H4 (cell line): ENCODE measurements at regions not wholly inside any gene's neighbourhood (a gene's known extent, or its start where the extent isn't known, plus 50 kb on each side); places are given as distances from the start of the nearest gene placed in this dataset.

Source experiments
- DNase-seq: peaks from one replicate; pipeline ENCODE4 v3.0.0-alpha.2; 2015; ENCODE audit warnings: low spot score

DNA sequence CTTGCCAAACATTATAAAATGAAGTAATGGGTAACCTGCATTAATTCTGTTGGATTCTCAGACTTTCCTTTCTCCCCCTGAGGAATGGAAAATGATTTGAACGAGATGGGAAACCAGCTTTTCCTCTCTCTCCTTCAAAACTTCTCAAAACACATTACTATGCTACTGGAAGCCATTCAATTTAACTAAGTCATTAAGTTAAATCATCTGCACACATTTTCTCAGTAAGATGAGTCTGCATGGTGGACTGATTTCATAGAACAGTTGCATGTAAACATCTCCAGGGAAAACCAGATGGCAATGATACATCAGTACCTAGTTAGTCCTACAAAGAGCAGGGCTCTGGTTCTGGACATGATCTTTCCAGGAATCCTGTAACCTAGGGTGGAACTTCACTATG is 59.9 kb downstream of the BMP4 start:
- DNase-seq = no peak

DNA sequence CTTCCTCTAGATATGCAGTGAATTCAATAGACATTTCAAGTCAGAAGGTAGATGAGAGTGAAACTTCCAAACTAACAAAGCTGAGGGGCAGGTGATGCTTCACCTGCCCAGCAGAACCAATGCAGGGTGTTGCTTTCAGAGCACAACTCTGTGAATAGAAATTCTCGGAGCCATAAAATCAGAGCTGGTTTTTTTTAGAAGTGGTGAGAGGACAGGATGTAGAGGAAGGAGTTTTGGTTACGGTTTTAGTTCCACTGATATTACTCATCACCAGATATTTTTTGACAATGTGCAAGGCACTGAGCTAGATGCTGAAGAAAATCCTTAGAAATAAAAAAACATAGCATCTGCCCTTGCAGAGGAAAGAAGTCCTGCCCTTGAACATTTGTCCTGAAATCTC is 62.2 kb downstream of the BMP4 start:
- DNase-seq = peak; percentile 25

DNA sequence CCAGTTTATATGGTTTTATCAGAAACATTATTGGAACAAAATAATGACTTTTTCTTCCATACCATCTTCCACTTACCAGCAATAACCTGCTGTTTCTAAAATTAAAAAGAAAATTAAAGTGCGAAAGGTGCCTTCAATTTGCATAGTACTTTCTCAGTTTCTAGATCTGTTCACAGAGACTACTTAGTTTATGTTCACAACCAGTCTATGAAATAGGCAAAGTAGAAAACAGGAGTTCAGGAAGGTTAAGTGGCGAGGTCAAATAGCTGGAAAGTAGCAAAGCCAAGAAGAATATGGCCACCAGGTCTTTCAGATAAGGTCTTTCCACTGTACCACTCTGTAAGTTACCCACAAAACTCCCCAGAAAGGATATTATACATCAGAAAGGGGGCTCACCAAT is 63.3 kb downstream of the BMP4 start:
- no peak for DNase-seq

DNA sequence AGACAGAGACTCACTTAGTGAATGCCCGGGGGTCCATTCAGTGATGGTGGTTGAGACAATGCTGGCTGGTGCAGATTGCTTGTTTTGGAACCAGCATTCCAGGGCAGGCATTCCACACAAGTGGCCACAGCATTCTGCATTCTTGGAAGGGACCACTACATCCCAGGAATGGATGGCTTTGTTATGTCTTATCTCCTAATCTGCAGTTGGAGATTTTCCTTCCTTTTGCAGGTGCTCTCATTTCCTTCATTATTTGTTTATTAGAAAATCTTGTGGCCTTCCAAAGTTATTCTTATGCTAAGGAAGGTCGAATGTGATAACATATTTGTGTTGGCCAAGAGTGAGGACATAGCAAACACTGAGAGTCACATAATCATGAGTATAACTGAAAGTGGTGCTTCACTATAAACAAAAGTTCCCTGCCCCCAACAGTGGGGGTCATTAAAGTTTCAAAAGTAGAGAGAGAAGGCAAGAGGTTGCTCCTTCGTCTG is 66.0 kb downstream of the BMP4 start:
- no peak for DNase-seq

DNA sequence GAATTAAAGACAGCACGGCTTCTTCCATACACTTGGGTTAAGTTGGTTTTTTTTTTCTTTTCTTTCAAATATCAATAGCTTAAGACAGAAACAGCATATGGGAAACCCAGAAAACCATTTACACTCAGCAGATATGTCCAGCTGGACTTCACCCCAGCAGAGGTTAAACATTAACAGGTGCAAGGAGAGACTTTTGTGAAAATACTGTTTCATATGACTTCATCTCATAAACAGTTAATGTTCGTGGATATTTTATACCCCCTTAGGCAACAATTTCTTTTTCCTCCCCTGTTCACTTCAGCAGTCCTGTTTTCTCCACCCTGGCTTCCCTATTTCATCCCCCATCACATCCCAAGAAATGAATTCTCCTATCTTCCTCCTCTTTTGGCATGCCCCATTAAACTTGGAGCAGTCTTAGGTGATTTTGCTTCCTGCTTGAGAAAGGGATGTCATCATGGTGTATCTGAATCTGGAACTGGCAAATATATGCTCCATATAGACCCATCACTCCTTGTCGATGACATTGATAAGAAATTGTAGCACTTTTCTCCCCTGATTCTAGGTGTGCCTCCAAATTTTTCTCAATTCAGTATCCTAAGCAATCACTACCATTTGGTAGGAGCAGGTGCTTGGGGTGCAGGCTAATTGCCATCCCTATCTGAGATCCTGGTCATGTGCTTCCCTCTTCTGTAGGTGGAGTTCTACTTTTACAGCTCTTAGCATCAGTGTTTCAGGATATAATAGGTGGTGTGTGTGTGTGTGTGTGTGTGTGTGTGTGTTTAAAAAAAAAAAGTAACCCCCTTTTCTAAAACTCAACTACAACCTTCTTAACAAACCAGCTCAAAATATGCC is 67.9 kb downstream of the BMP4 start:
- DNase-seq = no peak

DNA sequence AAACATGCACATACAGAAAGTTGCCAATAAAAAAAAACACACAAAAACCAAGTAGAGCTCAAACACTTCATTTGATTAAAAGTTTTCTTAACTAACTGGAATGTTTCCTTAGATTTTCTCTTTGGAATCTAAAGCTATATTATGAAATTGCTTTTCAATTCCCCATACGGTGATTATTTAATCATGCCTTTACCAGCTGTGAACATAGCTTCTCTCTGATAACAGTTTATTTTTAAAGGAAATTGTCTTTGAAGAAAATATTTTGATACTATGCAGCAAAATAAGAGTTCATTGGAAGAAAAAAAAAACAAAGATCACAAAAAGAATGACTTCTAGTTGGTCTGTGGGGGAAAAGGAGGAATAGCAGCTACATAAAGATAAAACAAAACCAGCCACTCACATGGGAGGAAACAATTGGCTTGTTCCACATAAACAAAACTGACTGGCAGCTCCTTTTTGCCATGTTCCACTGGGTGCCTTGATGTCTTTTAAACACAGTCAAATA is 71.4 kb downstream of the BMP4 start:
- no peak for DNase-seq

DNA sequence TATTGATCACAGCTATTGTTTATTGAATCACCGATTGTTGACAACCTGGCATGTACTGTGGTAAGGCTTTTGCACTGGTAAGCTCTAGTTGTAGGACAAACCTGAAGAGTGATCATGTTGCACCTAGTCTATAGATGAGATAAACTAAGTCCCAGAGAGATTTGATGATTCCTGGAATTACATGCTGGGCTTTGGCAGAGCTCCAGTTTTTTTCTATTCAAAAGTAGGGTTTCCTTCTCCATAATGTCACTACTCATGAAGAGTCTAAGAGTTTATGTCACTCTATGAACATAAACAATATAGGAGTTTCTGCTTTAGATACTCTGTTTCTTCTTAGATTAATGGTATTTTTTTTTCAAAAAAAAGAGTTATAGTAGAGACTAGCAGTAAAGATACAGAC is 72.0 kb downstream of the BMP4 start:
- DNase-seq = no peak

DNA sequence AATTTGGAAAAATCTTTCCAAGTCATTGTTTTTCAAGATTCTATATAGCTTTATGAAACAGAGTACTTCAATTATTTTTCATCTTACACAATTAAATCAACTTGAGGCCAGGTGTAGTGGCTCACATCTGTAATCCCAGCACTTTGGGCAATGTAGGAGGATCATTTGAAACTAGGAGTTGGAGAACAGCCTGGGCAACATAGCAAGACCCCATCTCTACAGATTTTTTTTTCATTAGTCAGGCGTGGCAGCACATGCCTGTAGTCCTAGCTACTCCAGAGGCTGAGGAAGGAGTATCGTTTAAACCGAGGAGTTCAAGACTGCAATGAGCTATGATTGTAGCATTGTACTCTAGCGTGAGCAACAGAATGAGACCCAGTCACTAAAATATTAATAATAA is 72.9 kb downstream of the BMP4 start:
- DNase-seq = no peak

DNA sequence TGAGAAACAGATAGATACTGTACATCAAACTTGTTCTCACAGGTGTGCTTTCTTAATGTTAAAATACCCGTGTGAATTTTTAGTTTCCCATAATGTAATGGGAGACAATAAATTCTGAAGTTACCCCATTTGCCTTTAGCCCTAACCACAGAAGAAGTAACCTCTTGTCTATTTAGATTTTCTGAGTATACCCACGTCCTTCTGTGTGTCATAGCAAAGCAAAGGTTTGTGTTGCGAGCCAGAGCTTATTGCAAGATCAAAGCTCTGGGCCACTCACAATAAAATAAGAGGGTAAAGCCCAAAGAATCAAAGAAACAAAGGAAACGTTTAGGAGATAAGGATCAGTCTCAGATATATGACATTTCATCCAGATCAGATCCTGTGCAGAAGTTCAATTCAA is 73.9 kb downstream of the BMP4 start:
- DNase-seq = no peak

DNA sequence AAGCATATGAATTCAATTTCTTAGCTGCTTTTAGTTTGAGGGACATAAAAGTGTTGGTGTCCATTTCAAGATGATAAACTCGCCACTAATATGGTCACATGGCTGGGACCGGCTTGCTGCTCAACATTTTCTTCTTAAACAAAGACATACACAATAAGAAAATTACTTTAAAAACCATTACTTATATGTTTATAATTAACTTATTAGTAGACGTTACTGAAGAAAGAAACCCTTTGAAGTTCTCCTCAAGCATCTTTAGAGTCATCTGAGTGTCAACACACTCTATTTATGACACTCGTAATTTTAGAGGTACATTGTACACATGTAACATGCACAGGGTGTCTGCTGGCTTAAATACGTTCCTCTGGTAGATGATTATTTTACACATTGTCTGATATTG is 74.7 kb downstream of the BMP4 start:
- no peak for DNase-seq

DNA sequence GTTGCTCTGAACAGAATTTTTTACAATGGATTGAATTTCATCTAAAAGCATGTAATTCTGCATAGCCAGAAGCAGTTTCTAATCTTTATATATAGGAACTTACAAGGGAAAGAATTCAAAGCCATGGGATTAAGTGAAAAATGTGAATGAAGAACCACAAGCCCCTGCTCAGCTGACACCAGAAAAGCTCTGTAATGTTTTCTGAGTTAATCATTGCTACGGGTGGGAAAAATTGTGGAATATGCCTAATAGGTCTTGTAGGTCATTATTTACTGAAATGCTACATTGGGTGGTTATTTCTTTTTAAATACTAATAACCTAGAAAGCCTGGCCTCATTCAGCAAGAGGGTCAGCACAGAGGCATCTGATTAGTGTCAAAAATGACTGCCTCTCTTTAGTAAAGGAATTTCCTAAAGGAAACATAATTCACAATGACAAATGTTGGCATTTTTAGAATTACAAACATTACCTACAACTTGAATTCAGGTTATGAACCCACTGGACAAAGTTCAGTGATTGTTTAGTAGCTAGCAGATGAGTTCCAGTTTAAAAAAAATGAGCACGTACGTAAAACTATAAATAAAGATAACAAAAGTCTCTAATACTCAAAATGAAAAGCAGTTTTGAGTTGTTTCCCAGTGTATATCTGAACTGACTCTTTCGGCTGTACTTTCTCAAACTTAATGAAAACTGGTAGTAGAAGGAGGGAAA is 75.3 kb downstream of the BMP4 start:
- DNase-seq = peak; percentile 16

DNA sequence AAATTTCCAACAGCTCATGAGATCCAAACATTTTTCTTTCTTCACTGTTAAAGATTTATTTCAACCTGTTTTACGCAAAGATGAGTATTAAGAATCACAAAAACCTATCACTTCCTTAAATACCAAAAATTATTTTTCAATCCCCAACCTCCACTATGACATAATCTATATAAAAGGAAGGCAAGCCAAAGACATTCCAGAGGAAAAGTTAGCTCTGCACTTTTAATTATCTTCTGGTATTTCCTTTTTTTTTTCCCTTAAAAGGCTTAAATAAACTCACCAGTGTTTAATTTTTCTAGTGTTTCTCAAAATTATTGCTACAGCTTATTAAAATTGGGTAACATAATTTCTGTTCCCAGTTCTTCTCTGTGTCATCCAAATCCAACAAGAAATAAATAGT is 75.9 kb downstream of the BMP4 start:
- no peak for DNase-seq

DNA sequence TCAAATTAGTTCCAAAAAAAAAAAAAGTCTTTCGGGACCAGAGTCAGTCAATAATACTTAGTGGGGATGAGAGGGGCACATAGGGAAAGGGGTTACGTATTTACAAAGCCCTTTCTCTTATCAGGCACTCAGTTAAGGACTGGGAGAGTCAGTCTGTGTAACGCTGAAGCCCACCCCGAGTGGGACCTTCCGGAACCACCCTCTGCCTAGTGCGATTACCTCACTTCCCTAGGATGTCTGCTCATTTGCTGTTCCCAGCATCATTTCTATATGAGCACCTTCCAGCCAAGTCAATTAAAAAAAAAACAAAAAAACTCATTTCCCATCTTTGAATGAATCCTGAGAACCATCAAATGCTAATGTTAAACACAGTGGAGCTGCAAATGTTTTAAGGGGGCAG is 76.9 kb downstream of the BMP4 start:
- no peak for DNase-seq

DNA sequence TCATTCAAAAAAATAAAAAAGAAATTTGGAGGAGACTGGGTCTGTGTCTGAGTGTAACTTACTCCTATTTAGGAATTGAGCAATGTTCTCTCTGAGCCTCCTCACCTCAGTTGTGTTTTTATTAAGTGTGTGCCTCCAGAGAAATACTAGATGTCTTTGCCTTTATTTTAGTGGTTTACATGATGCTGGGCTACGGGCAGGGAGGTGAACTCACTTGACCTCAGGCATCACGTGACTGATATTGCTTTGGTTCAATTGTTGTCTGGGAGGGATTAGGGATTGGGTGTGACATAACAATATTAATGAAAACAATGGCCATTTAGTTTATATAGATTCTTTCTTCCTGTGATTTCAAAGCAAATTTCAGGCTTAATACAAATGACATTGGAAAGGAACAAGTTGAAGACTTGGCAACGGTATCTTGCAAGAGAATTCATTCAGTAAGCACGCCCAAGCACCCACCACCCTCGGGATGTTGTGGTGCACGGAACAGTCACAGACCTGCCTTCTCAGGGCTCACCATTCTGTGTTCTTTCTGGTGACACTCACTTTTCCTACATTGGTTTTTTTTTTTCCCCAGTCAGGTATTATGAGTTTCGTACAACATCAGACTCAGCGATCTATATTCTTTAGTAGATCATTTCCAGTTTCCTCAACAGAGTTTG is 77.5 kb downstream of the BMP4 start:
- no peak for DNase-seq

DNA sequence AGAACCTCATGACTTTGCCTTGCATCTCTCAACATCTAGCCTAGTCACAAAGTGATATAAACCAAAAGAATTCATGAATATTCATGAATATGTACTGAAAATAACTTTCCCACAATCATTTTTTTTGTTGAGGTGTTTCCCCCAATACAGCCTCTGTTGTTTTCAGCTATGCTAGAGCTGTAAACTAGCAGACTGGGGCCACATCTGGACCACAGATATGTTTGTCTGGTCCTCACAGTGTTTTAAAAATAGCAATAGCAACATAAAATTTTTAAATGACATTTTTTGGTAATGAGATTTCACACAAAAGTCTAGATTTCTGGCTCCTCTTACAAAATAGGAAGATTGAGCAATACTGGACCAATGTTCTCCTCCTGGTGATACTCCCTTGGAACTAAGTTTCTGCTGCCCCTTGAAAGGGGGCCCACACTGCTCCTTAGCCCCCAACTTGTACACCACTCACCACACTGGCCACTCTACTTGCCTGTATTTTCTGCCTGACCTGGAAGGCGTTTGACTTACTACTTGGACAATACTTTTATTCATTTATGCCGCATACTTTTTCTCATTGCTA is 81.2 kb downstream of the BMP4 start:
- DNase-seq = no peak

DNA sequence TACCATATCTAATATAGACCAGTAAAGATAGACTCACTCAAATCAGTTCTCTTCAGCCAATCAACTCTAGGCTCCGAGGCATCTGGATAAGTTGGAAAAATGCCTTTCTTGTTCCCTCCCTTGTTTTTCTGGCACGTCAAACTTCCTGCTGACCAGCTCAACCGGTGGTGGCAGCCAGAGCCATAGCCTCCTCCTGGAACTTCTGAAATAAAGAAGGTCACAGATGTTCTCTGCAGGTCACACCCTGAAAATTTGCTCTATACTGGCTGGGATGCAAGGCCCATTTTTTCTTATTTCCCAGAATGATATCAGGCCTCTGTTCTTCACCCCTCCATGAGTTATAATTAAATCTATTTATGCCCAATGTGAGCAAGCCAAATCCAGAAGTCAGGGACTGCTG is 81.9 kb downstream of the BMP4 start:
- no peak for DNase-seq

DNA sequence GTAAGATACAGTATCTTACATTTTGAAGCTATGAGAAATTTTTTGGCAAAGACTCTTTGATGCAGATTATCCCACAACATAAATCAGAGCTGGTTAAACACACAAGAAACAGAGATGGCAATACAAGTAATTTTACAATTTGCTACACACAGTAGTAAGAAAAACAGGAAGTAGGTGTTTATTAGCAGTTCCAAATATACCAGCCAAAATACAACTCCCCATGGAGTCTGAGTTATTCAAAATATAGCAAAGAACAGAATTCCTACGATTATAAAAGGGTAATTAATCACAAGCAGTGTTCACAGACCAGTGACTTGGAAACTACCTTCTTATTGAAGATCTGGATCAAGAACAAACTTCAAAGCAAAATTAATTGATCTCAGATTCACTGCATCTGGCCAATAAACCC is 83.9 kb downstream of the BMP4 start:
- DNase-seq = no peak

DNA sequence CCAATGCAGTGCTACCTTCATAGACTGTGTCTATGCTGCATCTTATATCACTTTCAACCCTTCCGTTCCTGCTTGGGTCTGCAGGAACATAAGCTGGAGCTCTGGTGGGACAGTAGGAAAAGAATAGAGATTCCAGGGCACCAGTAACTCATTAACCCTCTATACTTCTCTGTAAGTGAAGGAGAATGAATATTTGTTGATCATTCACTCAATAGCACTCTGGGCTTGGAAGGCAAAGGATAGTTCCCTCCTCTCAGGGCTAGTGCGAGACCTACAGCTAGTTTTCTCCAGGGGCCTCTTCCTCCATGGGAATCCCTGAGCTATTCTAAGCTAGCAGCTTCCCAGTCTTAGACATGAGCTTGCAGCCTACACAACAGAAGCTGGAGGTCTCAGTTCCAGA is 84.7 kb downstream of the BMP4 start:
- no peak for DNase-seq

DNA sequence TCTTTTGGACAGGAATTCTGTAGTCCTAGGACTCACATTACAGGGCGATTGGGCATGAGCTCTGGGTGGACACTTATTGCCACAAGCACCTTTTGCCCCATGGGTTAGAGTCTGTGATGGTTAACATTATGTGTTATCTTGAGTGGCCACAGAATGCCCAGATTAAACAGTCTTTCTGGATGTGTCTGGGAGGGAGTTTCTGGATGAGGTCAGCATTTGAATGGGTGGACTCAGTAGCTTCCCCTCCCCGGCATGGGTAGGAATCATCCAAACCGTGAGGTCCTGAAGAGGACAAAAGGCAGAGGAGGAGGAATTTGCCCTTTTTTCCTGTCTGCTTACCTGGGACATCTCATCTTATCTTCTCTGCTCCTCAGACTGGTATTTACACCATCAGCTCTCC is 85.6 kb downstream of the BMP4 start:
- DNase-seq = no peak

DNA sequence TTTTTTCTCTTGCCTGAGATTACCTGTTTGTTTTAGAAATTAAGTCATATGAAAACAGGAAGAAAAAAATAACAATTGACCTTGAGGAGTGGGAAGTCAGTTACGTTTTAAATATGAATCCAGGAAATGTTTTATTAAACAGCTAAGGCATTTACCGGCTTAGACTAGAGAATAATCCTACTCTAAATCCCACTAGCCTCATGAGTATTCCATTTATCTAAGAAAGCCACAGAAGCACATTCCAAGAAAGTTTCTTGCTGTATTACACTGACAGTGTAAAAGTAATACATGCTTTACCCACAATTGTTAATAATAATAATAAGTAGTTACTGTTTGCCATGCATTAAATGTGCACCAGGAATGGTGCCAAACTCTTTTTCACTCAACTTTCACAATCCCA is 90.9 kb downstream of the BMP4 start:
- DNase-seq = no peak

DNA sequence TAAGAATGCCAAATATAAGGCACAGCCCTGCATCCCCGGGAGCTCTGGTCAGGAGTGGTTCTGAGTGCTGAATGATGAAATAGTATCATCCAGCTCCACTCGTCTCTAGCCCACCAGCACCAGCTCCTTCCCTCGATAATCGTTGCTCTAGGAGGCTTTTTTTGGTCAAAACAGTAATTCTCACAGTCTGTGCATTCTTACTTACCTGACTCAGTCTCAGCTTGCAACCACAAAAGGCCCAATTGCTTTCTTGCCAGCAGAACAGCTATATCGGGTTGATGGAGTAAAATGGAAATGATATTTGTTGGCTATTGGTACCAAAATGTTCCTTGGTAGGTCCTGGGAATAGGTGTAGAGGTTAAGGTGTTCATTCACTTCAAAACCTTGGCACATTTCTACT is 94.8 kb downstream of the BMP4 start:
- no peak for DNase-seq

DNA sequence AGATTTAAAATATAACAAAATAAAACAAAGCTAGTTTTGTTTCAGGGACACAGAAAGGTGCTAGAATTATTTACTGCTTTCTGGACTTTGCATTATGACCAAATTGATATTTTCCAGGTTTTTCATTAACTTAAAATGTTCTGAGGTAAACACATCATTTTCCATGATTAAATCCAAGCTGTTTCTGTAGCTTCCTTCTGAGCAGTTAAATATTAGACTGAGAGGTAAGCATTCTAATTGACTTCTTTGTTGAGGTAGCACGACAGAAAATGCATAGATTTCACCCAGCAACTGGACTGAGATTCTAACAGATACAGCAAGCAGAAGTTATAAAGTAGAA is 98.3 kb downstream of the BMP4 start:
- no peak for DNase-seq
